CD14-positive monocyte (primary cell): ENCODE measurements at regions not wholly inside any gene's neighbourhood (a gene's known extent, or its start where the extent isn't known, plus 50 kb on each side); places are given as distances from the start of the nearest gene placed in this dataset.

ENCODE experiments used
- DNase-seq, 3 donors: peaks; one replicate each; pipeline ENCODE4 v3.0.0-alpha.2; 2011 to 2022
- H2AFZ ChIP-seq: 2 replicates; pipeline ENCODE4 v1.6.0; 2012; ENCODE audit warnings: mild to moderate bottlenecking, low read depth, low read length, inconsistent platforms; ENCODE audit not compliant: insufficient read depth, poor library complexity, severe bottlenecking
- H3K27ac ChIP-seq, 2 donors: 1 replicate in 1 of 2; 2 replicates in 1 of 2; pipeline ENCODE4 v1.5.1; 2012 to 2013; ENCODE audit warnings: low read length in 2 of 2, control low read depth in 1 of 2, inconsistent platforms in 1 of 2, low read depth in 1 of 2, mild to moderate bottlenecking in 1 of 2
- H3K27me3 ChIP-seq, 2 donors: one replicate each; pipeline versions ENCODE4 v1.6.0 to v1.6.1; 2011 to 2013; ENCODE audit warnings: low read length in 2 of 2; ENCODE audit not compliant: control insufficient read depth in 2 of 2, insufficient read depth in 2 of 2
- H3K36me3 ChIP-seq, 2 donors: replicated peaks in 1 of 2; 1 replicate in 1 of 2; 2 replicates in 1 of 2; pipeline versions ENCODE4 v1.5.1 to v1.6.1; 2012 to 2013; ENCODE audit warnings: low read length in 2 of 2, control low read depth in 1 of 2, inconsistent platforms in 1 of 2, mild to moderate bottlenecking in 1 of 2; ENCODE audit not compliant: insufficient read depth in 2 of 2, control insufficient read depth in 1 of 2
- H3K4me1 ChIP-seq, 2 donors: 1 replicate in 1 of 2; 2 replicates in 1 of 2; pipeline versions ENCODE4 v1.5.1 to v1.6.1; 2012 to 2013; ENCODE audit warnings: low read length in 2 of 2, control low read depth in 1 of 2, inconsistent platforms in 1 of 2, mild to moderate bottlenecking in 1 of 2, moderate library complexity in 1 of 2; ENCODE audit not compliant: insufficient read depth in 2 of 2, control insufficient read depth in 1 of 2
- H3K4me2 ChIP-seq: replicated peaks from 2 replicates; pipeline ENCODE3; 2012; ENCODE audit warnings: low read length, moderate library complexity, mild to moderate bottlenecking; ENCODE audit not compliant: poor library complexity, severe bottlenecking; ENCODE audit errors: extremely low read depth
- H3K4me3 ChIP-seq, 3 experiments: fragments of 200-600 bp in 1 of 3; sonication (generic) in 1 of 3; replicated peaks in 1 of 3; 1 replicate in 2 of 3; 2 replicates in 1 of 3; pipeline ENCODE4 v1.5.1; 2011 to 2013; ENCODE audit warnings: low read length in 3 of 3, mild to moderate bottlenecking in 3 of 3, control low read depth in 2 of 3, low read depth in 2 of 3, inconsistent platforms in 1 of 3, moderate library complexity in 1 of 3
- H3K79me2 ChIP-seq: 2 replicates; pipeline ENCODE4 v1.6.0; 2012; ENCODE audit warnings: mild to moderate bottlenecking, control low read depth, inconsistent platforms, low read length, moderate library complexity; ENCODE audit not compliant: insufficient read depth
- H3K9ac ChIP-seq: 2 replicates; pipeline ENCODE4 v1.6.0; 2017; ENCODE audit warnings: low read length, mild to moderate bottlenecking; ENCODE audit not compliant: insufficient read depth, poor library complexity, severe bottlenecking
- H3K9me3 ChIP-seq, 2 donors: replicated peaks in 1 of 2; 1 replicate in 1 of 2; 2 replicates in 1 of 2; pipeline versions ENCODE4 v1.5.1 to v1.6.1; 2012 to 2013; ENCODE audit warnings: low read length in 2 of 2, control low read depth in 1 of 2; ENCODE audit not compliant: control insufficient read depth in 1 of 2, insufficient read depth in 1 of 2
- H4K20me1 ChIP-seq: 2 replicates; pipeline ENCODE4 v1.6.0; 2012; ENCODE audit warnings: mild to moderate bottlenecking, low read length, control low read depth, moderate library complexity; ENCODE audit not compliant: insufficient read depth
- H3K27ac Mint-ChIP-seq, 7 donors: one replicate each; pipeline ENCODE4 v1.8.0; 2020; ENCODE audit warnings: mild to moderate bottlenecking in 7 of 7, mixed read lengths in 7 of 7, moderate library complexity in 6 of 7, inconsistent platforms in 2 of 7
- H3K27me3 Mint-ChIP-seq, 3 donors: one replicate each; pipeline ENCODE4 v1.8.0; 2021 to 2022; ENCODE audit warnings: low read depth in 3 of 3, mild to moderate bottlenecking in 3 of 3, mixed read lengths in 3 of 3, moderate library complexity in 3 of 3, inconsistent platforms in 1 of 3
- H3K36me3 Mint-ChIP-seq, 2 donors: one replicate each; pipeline ENCODE4 v1.8.0; 2020; ENCODE audit warnings: mixed read lengths in 2 of 2, inconsistent platforms in 1 of 2, mild to moderate bottlenecking in 1 of 2
- H3K4me1 Mint-ChIP-seq: one replicate; pipeline ENCODE4 v1.8.0; 2020; ENCODE audit warnings: mild to moderate bottlenecking, mixed read lengths
- H3K4me3 Mint-ChIP-seq, 2 donors: one replicate each; pipeline ENCODE4 v1.8.0; 2020; ENCODE audit warnings: mild to moderate bottlenecking in 2 of 2, mixed read lengths in 2 of 2, moderate library complexity in 1 of 2
- H3K9me3 Mint-ChIP-seq, 7 donors: one replicate each; pipeline ENCODE4 v1.8.0; 2020 to 2022; ENCODE audit warnings: mixed read lengths in 7 of 7, mild to moderate bottlenecking in 6 of 7, moderate library complexity in 6 of 7, inconsistent platforms in 2 of 7
- WGBS: methylation state at CpG from one replicate; pipeline ENCODE4 v1.1.5; 2013; ENCODE audit warnings: missing lambda C conversion rate; ENCODE audit not compliant: insufficient coverage; 5-methylcytosine and 5-hydroxymethylcytosine counted together
- intact Hi-C, 2 donors: fragments of 100-400 bp; cut with micrococcal nuclease; formaldehyde crosslinking; loops; one replicate each; pipeline versions ENCODE4 v1.15.0 to v1.15.1; 2023
- TF ChIP-seq, protein P1 (sequence below): fragments of 200-600 bp; IDR thresholded peaks from one replicate; pipeline ENCODE4 v1.8.0; 2022; ENCODE audit warnings: antibody characterized with exemption, mild to moderate bottlenecking

DNA sequence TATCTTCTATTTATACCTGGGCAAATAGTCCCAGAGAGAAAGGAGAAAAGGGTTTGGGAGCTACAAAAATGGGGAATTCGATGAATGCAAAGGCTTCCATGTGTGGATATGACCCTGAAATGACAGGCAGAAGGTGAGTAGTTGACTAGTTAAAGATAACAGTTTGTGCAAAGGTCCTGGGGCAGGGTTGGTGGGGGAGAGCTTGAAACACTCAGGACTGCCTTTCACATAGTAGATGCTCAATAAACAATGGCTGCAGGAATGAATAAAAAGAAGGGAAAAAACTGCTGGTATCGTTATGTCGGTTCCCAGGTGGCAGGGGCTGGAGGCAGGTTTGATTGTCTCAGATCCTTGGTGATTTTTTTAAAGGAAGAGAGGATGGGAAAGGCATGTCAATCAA is 445.5 kb downstream of the HAPSTR1 start:
- Mint-ChIP-seq H3K4me3 (no peak overlapping the region), H3K4me1 (no peaks in the 10 kb centered on the region), H3K36me3 (no peaks in the 10 kb centered on the region), H3K27ac (no peak overlapping the region), H3K9me3 (peaks cover 0 to 12% (median 7%) of the 10 kb centered on the region in 7 donors), H3K27me3 (no peaks in the 10 kb centered on the region)
- H2AFZ ChIP-seq: no peak overlapping the region
- no peaks in the 10 kb centered on the region for H3K36me3 ChIP-seq
- no peaks in the 10 kb centered on the region for H3K79me2 ChIP-seq
- WGBS: 78% methylated on average over 1 of the region's 3 CpGs
- TF ChIP-seq, protein P1, sequence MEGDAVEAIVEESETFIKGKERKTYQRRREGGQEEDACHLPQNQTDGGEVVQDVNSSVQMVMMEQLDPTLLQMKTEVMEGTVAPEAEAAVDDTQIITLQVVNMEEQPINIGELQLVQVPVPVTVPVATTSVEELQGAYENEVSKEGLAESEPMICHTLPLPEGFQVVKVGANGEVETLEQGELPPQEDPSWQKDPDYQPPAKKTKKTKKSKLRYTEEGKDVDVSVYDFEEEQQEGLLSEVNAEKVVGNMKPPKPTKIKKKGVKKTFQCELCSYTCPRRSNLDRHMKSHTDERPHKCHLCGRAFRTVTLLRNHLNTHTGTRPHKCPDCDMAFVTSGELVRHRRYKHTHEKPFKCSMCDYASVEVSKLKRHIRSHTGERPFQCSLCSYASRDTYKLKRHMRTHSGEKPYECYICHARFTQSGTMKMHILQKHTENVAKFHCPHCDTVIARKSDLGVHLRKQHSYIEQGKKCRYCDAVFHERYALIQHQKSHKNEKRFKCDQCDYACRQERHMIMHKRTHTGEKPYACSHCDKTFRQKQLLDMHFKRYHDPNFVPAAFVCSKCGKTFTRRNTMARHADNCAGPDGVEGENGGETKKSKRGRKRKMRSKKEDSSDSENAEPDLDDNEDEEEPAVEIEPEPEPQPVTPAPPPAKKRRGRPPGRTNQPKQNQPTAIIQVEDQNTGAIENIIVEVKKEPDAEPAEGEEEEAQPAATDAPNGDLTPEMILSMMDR: no peak
- DNase-seq: no peak
- H3K9me3 ChIP-seq: peaks cover 7% of the 10 kb centered on the region in 2 donors
- intact Hi-C loops: no loop called here
- no peaks in the 10 kb centered on the region for H4K20me1 ChIP-seq
- no peaks in the 10 kb centered on the region for H3K4me1 ChIP-seq
- H3K9ac ChIP-seq: no peak overlapping the region
- no peak overlapping the region for H3K4me3 ChIP-seq
- H3K4me2 ChIP-seq: no peak overlapping the region
- no peak overlapping the region for H3K27ac ChIP-seq
- no peaks in the 10 kb centered on the region for H3K27me3 ChIP-seq

DNA sequence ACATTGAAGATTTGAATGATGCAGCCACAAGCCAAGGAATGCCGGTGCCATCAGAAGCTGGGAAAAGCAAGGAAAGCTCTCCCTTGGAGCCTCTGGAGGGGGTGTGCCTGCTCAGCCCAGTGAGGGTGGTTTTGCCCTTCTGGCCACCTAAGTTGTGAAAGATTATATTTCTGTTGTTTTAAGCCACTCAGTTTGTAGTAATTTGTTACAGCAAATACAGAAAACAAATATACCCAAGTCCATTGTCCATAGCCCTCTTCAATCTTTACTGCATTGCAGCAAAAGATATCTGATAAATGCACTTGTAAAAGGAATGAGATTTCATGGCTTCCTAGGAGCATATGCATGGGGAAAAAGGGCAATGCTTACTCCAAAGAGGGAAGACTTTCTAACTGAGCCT is 447.9 kb downstream of the HAPSTR1 start:
- Histone ChIP-seq H3K27me3 (no peaks in the 10 kb centered on the region), H3K4me3 (no peak overlapping the region), H3K4me1 (no peaks in the 10 kb centered on the region), H3K79me2 (no peaks in the 10 kb centered on the region), H3K9ac (no peak overlapping the region), H3K36me3 (no peaks in the 10 kb centered on the region), H4K20me1 (no peaks in the 10 kb centered on the region), H2AFZ (no peak overlapping the region), H3K9me3 (no peaks in the 10 kb centered on the region), H3K4me2 (no peak overlapping the region), H3K27ac (no peak overlapping the region)
- Mint-ChIP-seq H3K4me1 (no peaks in the 10 kb centered on the region), H3K36me3 (no peaks in the 10 kb centered on the region), H3K9me3 (peaks cover 0 to 12% (median 4%) of the 10 kb centered on the region in 7 donors), H3K27me3 (no peaks in the 10 kb centered on the region), H3K27ac (no peak overlapping the region), H3K4me3 (no peak overlapping the region)
- 100% methylated on average over 1 of the region's 1 CpG for WGBS
- TF ChIP-seq, protein P1: no peak
- DNase-seq: no peak
- intact Hi-C loops: no loop called here
